ENCODE measurements at regions not wholly inside any gene's neighbourhood (a gene's known extent, or its start where the extent isn't known, plus 50 kb on each side); places are given as distances from the start of the nearest gene placed in this dataset.

DNA sequence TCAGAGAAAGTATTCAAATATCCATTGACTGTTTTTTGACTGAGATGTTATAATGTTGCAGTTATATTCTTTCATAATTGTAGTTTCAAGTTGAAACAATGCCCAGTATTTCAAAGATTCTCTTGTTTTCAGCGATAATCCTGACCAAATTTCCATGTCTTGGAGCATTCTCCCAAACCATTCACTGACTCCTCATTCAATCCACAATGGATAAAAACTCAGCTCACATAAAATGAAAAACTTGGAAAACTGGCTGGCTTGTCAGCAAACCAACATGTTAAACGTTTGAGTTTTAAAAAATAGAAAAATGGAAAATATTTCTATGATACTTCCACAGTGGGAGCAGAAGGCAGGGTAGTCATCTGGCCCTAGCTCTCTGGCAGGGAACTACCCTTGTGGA is 184.4 kb downstream of the C7orf25 start:
- TF ChIP-seq, protein P1, sequence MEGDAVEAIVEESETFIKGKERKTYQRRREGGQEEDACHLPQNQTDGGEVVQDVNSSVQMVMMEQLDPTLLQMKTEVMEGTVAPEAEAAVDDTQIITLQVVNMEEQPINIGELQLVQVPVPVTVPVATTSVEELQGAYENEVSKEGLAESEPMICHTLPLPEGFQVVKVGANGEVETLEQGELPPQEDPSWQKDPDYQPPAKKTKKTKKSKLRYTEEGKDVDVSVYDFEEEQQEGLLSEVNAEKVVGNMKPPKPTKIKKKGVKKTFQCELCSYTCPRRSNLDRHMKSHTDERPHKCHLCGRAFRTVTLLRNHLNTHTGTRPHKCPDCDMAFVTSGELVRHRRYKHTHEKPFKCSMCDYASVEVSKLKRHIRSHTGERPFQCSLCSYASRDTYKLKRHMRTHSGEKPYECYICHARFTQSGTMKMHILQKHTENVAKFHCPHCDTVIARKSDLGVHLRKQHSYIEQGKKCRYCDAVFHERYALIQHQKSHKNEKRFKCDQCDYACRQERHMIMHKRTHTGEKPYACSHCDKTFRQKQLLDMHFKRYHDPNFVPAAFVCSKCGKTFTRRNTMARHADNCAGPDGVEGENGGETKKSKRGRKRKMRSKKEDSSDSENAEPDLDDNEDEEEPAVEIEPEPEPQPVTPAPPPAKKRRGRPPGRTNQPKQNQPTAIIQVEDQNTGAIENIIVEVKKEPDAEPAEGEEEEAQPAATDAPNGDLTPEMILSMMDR (conservative IDR thresholded peaks at IDR 0.05) = no peak
- Histone ChIP-seq H3K4me1 (ENCODE audit: insufficient read depth, low read length) (no peaks in the 10 kb centered on the region; the same call in 1 of the 2 replicates), H3K4me2 (ENCODE audit: insufficient read depth, insufficient read length, low read length) (no peak overlapping the region), H3K23ac (ENCODE audit: insufficient read length, low read depth, low read length) (no peak overlapping the region), H4K91ac (ENCODE audit: insufficient read length, low read depth, low read length) (no peak overlapping the region), H2AFZ (ENCODE audit: low read length) (no peak overlapping the region), H3K9me3 (ENCODE audit: control insufficient read depth, low read depth, low read length) (no peaks in the 10 kb centered on the region), H2BK120ac (ENCODE audit: low read depth, low read length, poor library complexity, severe bottlenecking) (no peak overlapping the region), H3K9ac (ENCODE audit: extremely low read depth, insufficient read length, low read length) (no peak overlapping the region), H3K27ac (ENCODE audit: insufficient read length, low read depth, low read length) (no peak overlapping the region), H2BK5ac (ENCODE audit: insufficient read length, low read length) (no peak overlapping the region), H4K8ac (replicated peaks; ENCODE audit: insufficient read length, low read depth, low read length) (no peak overlapping the region), H3K14ac (ENCODE audit: insufficient read depth, low read length) (no peak overlapping the region), H3K79me2 (ENCODE audit: insufficient read depth, low read length) (no peaks in the 10 kb centered on the region), H2BK12ac (ENCODE audit: insufficient read length, low read depth, low read length) (no peak overlapping the region), H3K56ac (ENCODE audit: insufficient read length, low read depth, low read length) (no peak overlapping the region), H3K27me3 (ENCODE audit: insufficient read depth, low read length) (no peaks in the 10 kb centered on the region), H3K18ac (ENCODE audit: insufficient read length, low read depth, low read length) (no peak overlapping the region), H4K5ac (ENCODE audit: insufficient read length, low read depth, low read length) (no peak overlapping the region), H3K4ac (ENCODE audit: low read depth, low read length) (no peak overlapping the region), H4K20me1 (ENCODE audit: control insufficient read depth, insufficient read depth, insufficient read length) (no peaks in the 10 kb centered on the region), H2BK20ac (ENCODE audit: low read depth, low read length, poor library complexity, severe bottlenecking) (no peak overlapping the region), H3K23me2 (ENCODE audit: insufficient read length, low read depth, low read length, poor library complexity, severe bottlenecking) (no peaks in the 10 kb centered on the region), H2AK5ac (ENCODE audit: insufficient read length, low read length) (no peak overlapping the region), H3K79me1 (ENCODE audit: insufficient read depth, low read depth, low read length, poor library complexity, severe bottlenecking) (no peaks in the 10 kb centered on the region), H3T11ph (ENCODE audit: low read length) (no peak overlapping the region), H2BK15ac (ENCODE audit: low read depth, low read length) (no peak overlapping the region)
- DNase-seq = no peak
- no CpG with 5 or more reads among the region's 2 CpGs for WGBS (ENCODE audit: extremely low coverage, insufficient read length, low lambda C conversion rate)
- Mint-ChIP-seq H3K27ac (no peak overlapping the region), H3K4me3 (no peak overlapping the region), H3K4me1 (peaks cover 4 to 8% of the 10 kb centered on the region in 2 experiments; a peak in 3 of 4 replicates), H3K36me3 (ENCODE audit: insufficient read depth in 1 of 3, low read depth in 3 of 3) (no peaks in the 10 kb centered on the region; a peak in 1 of 7 replicates), H3K9me3 (no peaks in the 10 kb centered on the region), H3K27me3 (ENCODE audit: low read depth) (no peaks in the 10 kb centered on the region; the same call in none of the 2 replicates)
